NB4 (cell line): ENCODE measurements at regions not wholly inside any gene's neighbourhood (a gene's known extent, or its start where the extent isn't known, plus 50 kb on each side); places are given as distances from the start of the nearest gene placed in this dataset.

ENCODE experiments used
- DNase-seq: peaks from one replicate; pipeline ENCODE4 v3.0.0; 2010; ENCODE audit warnings: low read depth
- H3K4me3 ChIP-seq: one replicate; pipeline ENCODE4 v1.5.1; 2011; ENCODE audit warnings: mild to moderate bottlenecking, low read depth, low read length, moderate library complexity
- MYC ChIP-seq: IDR thresholded peaks from 2 replicates; pipeline ENCODE4 v1.6.1; 2011; ENCODE audit warnings: low read depth, low read length
- POLR2A ChIP-seq: IDR thresholded peaks from 2 replicates; pipeline ENCODE4 v1.6.1; 2011; ENCODE audit warnings: mild to moderate bottlenecking; ENCODE audit not compliant: insufficient read length; ENCODE audit errors: extremely low read depth
- TF ChIP-seq, protein P1 (sequence below): IDR thresholded peaks from one replicate; pipeline ENCODE4 v1.5.1; 2012; ENCODE audit warnings: low read depth, low read length
- TF ChIP-seq, protein P2 (sequence below): IDR thresholded peaks from 2 replicates; pipeline ENCODE4 v1.6.1; 2011; ENCODE audit warnings: low read depth, low read length

DNA sequence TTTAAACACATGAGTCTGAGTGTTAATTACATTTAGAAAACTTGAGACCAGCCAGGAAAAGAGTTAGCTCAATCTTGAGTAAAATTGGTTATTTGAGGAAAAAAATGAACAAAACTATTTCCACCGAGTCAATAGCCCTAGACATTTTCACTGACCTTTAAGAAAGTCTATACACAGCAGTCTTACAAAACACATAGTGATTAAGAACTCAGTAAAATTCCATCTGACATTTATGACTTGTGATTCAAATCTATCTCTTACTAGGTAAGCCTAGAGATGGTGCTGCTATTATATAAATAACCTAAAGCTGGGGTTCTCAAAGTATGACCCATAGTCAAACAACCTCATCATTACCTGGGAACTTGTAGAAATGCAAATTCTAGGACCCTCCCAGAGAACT lies 109.1 kb upstream of the COL8A1 start:
- TF ChIP-seq MYC (no peak), POLR2A (no peak)
- TF ChIP-seq, protein P1, sequence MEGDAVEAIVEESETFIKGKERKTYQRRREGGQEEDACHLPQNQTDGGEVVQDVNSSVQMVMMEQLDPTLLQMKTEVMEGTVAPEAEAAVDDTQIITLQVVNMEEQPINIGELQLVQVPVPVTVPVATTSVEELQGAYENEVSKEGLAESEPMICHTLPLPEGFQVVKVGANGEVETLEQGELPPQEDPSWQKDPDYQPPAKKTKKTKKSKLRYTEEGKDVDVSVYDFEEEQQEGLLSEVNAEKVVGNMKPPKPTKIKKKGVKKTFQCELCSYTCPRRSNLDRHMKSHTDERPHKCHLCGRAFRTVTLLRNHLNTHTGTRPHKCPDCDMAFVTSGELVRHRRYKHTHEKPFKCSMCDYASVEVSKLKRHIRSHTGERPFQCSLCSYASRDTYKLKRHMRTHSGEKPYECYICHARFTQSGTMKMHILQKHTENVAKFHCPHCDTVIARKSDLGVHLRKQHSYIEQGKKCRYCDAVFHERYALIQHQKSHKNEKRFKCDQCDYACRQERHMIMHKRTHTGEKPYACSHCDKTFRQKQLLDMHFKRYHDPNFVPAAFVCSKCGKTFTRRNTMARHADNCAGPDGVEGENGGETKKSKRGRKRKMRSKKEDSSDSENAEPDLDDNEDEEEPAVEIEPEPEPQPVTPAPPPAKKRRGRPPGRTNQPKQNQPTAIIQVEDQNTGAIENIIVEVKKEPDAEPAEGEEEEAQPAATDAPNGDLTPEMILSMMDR = no peak
- TF ChIP-seq, protein P2, sequence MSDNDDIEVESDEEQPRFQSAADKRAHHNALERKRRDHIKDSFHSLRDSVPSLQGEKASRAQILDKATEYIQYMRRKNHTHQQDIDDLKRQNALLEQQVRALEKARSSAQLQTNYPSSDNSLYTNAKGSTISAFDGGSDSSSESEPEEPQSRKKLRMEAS = no peak
- no peak for DNase-seq
- no peak overlapping the region for H3K4me3 ChIP-seq

DNA sequence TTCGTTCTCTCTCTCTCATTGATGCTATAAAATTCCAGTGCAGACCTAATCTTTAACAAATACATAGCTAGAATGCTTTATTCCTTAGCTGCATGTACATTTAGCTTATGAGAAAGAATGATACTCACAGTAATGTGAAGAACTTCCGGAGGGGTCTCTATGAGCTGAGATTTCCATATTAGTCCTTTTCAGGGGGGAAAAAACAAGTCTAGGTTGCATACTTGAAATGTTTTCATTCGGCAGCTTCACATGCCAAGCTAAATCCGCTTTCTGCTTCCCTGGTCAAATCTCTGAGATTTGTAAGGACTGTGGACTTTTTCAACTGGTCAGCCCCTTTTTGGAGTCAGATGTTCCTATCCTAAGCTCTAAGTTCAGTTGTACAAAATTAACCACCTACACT lies 111.5 kb upstream of the COL8A1 start:
- TF ChIP-seq, protein P2 = no peak
- TF ChIP-seq, protein P1 = no peak
- TF ChIP-seq MYC (no peak), POLR2A (no peak)
- no peak for DNase-seq
- no peak overlapping the region for H3K4me3 ChIP-seq

DNA sequence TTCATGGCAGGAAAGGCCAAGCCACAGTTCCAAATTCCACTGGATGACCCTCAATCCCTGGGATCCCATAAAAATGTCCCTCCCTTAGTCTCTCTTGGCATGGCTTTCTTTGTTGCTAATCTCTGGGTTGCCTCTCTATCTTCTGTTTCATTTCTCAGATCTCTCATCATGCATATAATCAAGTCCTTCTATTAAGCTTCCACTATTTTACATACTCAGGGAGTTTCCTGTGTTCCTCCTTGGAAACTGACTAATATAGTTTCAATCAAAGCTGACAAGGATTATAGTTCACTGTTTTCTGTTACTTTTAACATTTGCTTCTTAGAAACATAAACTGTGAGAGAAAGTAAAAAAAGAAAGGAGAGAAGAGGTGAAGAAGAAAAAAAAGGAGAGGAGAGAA lies 113.8 kb upstream of the COL8A1 start:
- no peak for DNase-seq
- TF ChIP-seq, protein P2 = no peak
- no peak for TF ChIP-seq POLR2A
- TF ChIP-seq, protein P1 = no peak
- no peak for TF ChIP-seq MYC
- H3K4me3 ChIP-seq = no peak overlapping the region

DNA sequence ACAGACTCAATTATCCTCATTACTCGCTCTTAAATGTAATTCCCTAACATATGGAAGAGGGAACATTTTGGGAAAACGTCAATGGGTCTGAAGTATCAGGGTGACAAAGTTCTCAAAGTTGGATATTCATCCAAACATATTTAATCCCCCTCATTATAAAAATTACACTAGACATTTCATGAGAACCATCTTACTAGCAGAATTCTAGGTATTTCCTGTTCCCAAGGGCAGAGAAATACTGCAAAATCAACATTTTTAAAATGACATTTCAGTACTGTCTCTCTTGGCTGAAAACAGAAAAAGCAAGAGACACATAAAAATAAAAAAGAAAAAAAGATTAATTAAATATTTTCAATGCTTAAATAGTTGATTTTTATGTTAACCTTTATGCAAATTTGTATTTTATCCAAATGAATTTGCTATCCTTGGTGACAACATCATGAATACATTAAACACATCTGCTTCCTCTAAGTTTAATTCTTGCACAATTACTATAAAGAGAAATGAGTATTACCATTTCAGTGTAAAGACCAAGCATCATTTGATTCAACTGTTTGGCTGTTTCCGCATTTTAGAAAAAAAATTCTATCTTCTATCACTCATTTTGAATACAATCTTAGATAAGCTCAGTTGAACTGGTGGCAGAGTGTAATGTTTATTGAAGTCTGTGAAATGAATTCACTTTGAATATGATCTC lies 114.8 kb upstream of the COL8A1 start:
- no peak for TF ChIP-seq POLR2A
- TF ChIP-seq MYC = no peak
- TF ChIP-seq, protein P2 = no peak
- TF ChIP-seq, protein P1 = no peak
- DNase-seq = no peak
- no peak overlapping the region for H3K4me3 ChIP-seq

DNA sequence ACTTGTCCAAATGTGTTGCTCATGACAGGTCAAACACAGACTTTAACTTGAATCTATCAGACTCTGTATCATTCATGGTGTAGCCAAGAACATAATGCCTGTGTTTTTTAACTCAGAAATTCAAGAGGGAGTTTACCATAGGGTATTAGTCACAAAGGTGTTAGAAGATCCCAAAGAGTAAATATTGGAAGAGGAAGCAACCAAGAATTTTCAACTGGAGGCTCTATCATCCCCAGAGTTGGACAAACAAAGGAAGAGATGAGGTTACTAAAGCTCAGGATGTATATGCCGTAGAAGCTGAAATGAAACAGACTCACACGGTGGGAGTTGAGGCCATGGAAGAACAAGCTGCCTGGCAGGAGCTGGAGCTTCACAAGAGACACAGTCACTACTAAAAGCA lies 116.2 kb upstream of the COL8A1 start:
- TF ChIP-seq POLR2A = no peak
- TF ChIP-seq MYC = no peak
- TF ChIP-seq, protein P1 = no peak
- TF ChIP-seq, protein P2 = no peak
- DNase-seq = no peak
- H3K4me3 ChIP-seq = no peak overlapping the region
